DMS 273 (cell line): ENCODE measurements at regions not wholly inside any gene's neighbourhood (a gene's known extent, or its start where the extent isn't known, plus 50 kb on each side); places are given as distances from the start of the nearest gene placed in this dataset.
"Not testable (repeated sequence)": the region's sequence is repeated elsewhere in the genome, so short reads cannot be mapped to it uniquely, and the experiment has no call there.

ENCODE experiments used
- DNase-seq: peaks from one replicate; lab custom pipeline; 2025; ENCODE audit not compliant: unreplicated experiment; lab: John Stamatoyannopoulos, UW

GRCh38 chr7:46133751-46134150 is 212.7 kb upstream of the IGFBP3 start:
- no peak for DNase-seq

GRCh38 chr7:46133072-46133471 is 212.0 kb upstream of the IGFBP3 start:
- DNase-seq = no peak

- DNase-seq = no peak
Measured at GRCh38 chr7:46131916-46132795, 211.1 kb upstream of the IGFBP3 start.

DNA sequence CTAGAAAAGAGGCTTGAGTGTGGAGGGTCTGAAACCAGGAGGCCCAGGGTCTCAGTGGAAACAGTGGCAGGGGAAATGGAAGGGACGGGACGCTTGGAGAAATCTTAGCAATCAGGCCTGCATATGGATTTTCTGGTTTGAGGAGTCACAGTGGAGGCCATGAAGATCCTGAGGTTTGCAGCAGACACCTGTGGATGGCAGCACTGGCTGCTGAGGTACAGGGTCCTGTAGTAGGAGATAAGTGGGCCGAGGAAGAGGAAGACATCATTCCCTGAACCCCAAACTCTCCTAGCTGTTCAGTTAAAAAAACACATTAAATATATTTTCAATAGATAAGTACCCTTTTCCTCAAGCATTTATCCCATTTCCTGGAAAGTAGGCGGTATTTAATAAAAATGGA is 208.8 kb upstream of the IGFBP3 start:
- no peak for DNase-seq

GRCh38 chr7:46127814-46128213 is 206.7 kb upstream of the IGFBP3 start:
- peak; percentile 75 for DNase-seq

DNA sequence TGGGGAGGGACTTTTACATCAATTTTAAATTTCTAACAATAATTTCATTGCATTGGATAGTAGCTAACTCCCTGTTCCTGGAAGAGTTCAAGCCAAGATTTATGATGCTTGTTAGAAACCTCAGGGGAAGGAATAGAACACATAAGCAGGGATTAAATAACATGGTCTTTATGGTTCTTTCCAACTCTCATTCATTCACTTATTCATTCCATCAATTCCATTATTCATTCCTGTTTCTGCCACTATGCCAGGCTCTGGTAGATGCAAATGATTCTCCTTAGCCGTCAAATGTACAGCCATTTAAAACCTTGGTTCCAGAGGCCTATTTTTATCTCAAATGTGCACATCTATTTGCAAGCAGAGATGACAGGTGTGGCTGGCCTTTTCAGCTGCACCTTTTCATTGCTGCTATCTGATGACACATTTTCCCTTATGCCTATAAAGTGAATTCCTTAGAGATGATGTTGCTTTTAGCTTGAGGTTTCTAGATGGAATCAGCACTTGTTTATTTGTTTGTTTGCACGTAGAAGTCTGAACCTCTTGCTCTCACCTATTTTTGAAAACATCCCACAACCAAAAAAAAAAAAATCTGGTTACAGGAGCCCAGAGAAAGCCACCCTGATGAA is 205.7 kb upstream of the IGFBP3 start:
- DNase-seq = no peak

DNA sequence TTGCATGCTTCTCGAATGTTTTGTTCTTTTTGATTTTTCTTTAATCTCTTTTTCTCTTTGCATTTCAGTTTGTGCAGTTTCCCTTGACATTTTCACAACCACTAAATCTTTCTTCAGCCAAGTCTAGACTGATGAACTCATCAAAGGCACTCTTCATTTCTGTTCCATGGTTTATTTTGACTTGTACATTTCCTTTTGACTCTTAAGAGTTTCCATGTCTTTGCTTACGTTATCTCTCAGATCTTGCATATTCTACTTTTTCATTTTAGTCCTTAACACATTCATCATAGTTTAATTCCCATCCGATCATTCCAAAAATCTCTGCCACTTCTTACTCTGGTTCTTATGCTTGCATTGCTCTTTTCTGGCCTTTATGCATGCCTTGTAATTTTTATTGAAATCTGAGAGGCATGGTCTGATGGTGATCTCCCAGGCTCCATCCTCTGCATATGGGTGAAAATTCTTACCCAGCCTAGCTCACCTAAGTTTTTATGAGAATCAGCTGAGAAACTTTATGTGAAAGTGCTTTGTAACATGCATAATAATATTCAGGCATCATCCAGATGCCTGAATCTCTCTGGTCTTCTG is 202.8 kb upstream of the IGFBP3 start:
- DNase-seq = no peak

DNA sequence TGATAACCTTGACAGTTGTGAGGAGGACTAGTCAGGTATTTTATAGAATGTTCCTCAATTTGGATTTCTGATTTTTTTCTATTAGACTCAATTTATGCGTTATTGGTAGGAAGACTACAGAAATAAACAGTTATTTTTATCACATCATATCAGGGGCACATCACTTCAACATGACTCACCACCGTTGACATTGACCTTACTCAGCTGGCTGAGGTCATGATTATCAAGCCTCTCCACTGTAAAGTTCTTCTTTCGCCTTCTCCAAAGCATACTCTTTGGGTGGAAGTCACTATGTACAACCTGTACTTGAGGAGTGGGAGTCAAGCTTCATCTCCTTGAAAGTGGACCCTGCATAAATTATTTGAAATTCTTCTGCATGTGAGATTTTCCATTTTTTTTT is 194.3 kb upstream of the IGFBP3 start:
- no peak for DNase-seq

DNA sequence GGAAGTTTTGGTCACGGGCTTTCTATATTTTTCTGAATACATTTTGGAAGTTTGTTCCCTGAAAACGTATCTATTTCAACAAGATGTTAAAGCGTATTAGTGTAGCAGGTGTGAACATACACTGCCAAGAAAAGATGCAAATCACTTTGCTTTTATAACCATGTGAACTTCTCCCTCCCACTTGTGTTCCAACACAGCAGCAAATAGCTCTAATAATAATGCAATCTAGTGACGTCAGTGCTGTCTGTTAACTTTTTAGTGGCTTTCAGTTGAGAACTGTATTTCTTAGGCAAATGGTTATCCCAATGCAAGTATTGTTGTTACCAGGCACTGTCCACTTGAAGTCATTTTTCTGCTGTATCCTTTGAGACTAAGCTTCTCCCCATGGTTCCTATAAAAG is 188.4 kb upstream of the IGFBP3 start:
- peak; percentile 47 for DNase-seq

GRCh38 chr7:46108272-46108671 is 187.2 kb upstream of the IGFBP3 start:
- no peak for DNase-seq

DNA sequence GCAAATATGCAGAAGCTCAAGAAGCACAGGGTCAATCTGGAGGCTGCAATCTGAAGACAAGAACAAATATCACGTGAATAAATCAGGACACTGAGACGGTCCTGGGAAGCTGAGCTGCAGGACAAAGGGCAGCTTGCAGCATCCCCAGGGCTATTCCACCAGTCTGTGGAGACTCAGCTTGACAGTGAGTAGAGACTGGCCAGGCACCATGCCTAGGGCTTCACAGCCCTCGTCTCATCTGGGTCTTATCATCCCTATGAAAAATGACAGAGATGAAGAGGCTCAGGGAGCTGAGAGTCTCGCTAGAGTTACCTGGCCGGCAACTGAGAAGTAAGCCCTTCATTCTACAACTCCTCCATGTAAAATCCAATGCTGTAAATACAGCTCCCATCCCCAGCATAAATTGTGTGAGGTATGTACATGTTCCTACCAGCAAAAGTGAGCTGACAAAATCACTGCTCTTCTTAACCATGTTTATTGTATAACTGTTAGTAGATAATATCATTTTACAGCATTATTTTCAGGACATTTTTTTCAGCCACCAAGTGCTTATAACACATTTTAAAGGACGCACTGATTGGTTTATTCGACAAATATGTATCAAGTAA is 186.6 kb upstream of the IGFBP3 start:
- DNase-seq = no peak

DNA sequence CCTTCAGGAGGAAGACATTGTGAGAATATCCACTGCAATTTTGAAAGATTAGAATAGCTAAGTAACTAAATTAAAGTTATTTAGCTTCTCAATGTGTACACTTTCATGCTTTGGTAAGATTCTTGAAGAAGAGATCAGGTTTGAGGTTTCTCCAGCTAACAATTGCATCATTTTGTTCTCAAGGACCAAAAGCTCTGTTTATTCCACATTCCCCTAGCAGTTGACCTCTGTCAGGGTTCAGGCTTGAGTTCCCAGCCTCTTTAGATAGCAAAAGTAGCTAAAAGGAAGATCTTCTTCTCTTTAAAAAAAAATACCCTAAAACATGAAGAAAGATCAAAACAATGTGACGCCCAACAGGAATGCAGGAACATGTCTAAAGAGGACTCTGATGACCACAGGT is 179.4 kb upstream of the IGFBP3 start:
- no peak for DNase-seq

- DNase-seq = no peak
Measured at GRCh38 chr7:46099076-46099475, 178.0 kb upstream of the IGFBP3 start.

DNA sequence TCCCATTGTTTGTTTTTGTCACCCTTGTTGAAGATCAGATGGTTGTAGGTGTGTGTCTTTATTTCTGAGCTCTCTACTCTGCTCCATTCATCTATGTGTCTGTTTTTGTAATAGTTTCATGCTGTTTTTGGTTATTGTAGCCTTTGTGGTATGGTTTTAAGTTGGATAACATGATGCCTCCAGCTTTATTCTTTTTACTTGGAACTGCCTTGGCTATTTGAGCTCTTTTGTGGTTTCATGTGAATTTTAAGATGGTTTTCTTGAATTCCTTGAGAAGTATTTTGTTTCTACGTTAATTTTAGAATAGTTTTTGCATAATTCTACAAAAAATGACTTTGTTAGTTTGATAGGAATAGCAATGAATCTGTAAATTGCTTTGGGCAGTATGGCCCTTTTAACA is 170.0 kb upstream of the IGFBP3 start:
- no peak for DNase-seq

DNA sequence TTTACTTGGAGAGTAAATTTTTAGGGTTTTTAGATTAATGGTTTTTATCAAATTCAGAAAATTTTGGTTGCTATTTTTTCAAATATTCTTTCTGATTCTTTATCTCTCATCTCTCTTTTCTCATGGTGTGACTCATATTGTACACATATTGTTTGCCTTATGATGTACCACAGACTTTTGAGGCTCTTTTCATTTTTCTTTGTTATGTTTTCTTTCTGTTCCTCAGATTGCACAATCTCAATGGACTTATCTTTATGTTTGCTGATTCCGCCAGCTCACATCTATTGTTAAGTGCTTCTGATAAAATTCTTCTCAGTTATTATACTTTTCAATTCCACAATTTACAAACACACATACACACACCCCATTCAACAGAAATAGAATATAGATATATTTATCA is 168.2 kb upstream of the IGFBP3 start:
- DNase-seq = no peak

DNA sequence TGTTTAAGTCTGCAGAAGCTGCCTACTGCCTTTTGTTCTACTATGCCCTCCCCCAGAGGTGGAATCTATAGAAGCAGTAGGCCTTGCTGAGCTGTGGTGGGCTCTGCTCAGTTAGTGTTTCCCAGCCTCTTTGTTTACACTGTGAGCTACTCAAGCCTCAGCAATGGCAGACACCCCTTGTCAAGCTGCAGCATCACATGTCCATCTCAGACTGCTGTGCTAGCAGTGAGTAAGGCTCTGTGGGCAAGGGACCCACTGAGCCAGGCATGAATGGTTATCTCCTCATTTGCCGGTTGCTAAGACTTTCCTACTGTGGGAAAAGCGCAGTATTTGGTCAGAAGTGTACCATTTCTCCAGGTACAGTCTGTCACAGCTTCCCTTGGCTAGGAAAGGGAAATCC is 167.4 kb upstream of the IGFBP3 start:
- DNase-seq = not testable (repeated sequence)

DNA sequence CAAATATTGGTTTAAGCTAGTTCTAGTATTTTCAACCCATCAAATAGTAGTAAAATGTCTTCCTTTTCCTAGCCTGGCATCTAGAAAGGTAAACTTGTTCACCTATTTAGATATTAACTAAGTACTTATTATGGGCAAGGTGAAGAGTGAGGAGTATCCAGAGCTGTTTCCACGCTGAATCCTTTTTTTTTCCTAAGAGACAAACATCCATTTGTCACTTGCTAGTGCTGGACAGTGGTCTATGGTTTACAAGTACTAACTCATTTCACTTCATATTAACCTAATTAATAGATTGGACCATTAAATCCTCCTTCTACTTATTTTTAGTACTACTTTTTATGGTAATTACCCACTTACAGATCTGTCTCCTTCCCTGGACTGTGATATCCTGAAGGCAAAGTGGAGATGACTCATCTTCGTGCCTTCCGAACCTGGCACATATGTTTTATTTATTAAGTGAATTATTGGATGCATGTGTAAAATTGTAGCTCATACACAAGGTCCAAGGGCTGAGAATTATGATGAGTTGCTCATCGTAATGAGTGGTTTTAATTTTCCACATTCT is 159.6 kb upstream of the IGFBP3 start:
- no peak for DNase-seq

DNA sequence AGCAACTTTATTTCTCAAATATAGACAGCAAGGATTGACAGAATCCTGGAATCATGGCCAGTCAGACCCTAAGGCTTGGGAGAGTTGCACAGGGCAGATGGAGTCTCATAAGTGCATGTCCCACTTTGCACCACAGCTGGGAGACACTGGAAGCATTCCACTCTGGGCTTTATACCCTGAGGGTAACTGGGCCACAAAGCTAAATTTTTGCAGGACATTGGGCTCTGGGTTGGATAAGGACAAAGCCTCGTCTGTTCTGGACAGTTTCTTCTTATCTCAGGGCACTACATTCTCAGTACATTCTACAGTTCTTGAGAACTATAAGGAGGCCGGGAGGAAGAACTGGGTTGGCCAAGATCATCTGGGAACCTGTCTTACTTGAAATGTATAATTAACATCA is 158.3 kb upstream of the IGFBP3 start:
- no peak for DNase-seq

- no peak for DNase-seq
Measured at GRCh38 chr7:46076527-46076926, 155.5 kb upstream of the IGFBP3 start.

GRCh38 chr7:46072722-46073121 is 151.7 kb upstream of the IGFBP3 start:
- no peak for DNase-seq

- DNase-seq = no peak
Measured at GRCh38 chr7:46071601-46072000, 150.5 kb upstream of the IGFBP3 start.

DNA sequence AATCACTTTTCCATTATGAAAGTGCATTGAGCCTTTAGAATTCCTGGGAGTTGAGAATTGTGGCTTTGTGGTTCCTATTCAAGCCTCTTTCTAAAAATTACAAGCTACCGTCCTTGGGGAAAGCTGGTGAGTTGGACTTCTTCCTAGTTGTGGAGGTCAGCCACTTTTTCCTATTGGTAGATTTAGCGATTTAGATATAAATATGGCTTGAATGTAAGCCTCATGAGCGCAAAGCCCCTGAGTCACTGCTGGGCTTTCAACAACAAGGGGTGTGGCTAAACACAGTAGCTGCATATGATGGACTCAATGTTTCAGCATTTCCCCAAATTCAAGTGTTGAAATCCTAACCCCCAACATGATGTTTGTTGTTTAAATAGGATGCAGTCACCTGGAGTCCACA is 150.0 kb upstream of the IGFBP3 start:
- no peak for DNase-seq
